Activated B cell treated with CpG ODN at 0.5 μM for 24 hours (primary cell): ENCODE measurements at regions not wholly inside any gene's neighbourhood (a gene's known extent, or its start where the extent isn't known, plus 50 kb on each side); places are given as distances from the start of the nearest gene placed in this dataset.

ENCODE experiments used
- ATAC-seq: fragments of 200-7000 bp; cut with Tn5 transposase; one replicate; pipeline ENCODE4 v1.10.0; 2021; ENCODE audit warnings: low read depth, mild to moderate bottlenecking, moderate library complexity
- CTCF ChIA-PET: fragments of 350-600 bp; sonication (Branson Sonifier 250); formaldehyde crosslinking; loops from one replicate; lab custom pipeline; 2021; ENCODE audit warnings: antibody characterized with exemption; lab: Charles Lee
- POLR2A ChIA-PET: fragments of 350-600 bp; sonication (Branson Sonifier 250); formaldehyde crosslinking; loops from one replicate; lab custom pipeline; 2021; ENCODE audit warnings: antibody characterized with exemption; lab: Charles Lee
- DNase-seq: peaks from one replicate; pipeline ENCODE4 v3.0.0; 2022
- H3K27ac Mint-ChIP-seq: one replicate; pipeline ENCODE4 v1.8.0; 2020; ENCODE audit warnings: mixed read lengths
- H3K27me3 Mint-ChIP-seq: one replicate; pipeline ENCODE4 v1.8.0; 2021; ENCODE audit warnings: mixed read lengths
- H3K36me3 Mint-ChIP-seq: one replicate; pipeline ENCODE4 v1.8.0; 2021; ENCODE audit warnings: low read depth, mixed read lengths
- H3K4me1 Mint-ChIP-seq: one replicate; pipeline ENCODE4 v1.8.0; 2021; ENCODE audit warnings: mixed read lengths
- H3K4me3 Mint-ChIP-seq: one replicate; pipeline ENCODE4 v1.8.0; 2020; ENCODE audit warnings: mild to moderate bottlenecking, mixed read lengths
- H3K9me3 Mint-ChIP-seq: one replicate; pipeline ENCODE4 v1.8.0; 2020; ENCODE audit warnings: mixed read lengths
- intact Hi-C: fragments of 100-400 bp; cut with micrococcal nuclease; formaldehyde crosslinking; loops from one replicate; pipeline ENCODE4 v1.15.1; 2024
- TF ChIP-seq, protein P1 (sequence below): fragments of 200-600 bp; IDR thresholded peaks from one replicate; pipeline ENCODE4 v1.8.0; 2022; ENCODE audit warnings: antibody characterized with exemption, mild to moderate bottlenecking

DNA sequence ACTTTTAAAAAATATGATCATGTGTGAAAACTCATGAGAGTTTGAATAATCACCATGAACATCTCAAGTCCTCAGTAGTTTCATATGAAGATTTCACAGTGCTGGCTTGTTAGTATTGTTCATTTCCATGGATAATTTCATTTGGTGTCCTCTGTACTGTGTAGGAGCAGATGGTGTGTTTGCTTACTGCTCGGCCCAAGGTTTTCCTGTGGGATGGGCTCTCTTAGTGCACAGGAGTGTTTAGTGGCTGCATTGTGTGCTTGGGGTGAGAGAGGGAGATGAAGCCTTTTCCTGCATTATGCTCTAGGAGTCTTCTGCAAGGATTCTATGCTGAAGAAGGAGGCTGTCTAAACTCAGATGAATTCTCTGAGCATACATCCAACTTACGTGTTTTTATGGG, 270.6 kb downstream of the SOCS6 start:
- intact Hi-C loops: no loop called here
- TF ChIP-seq, protein P1, sequence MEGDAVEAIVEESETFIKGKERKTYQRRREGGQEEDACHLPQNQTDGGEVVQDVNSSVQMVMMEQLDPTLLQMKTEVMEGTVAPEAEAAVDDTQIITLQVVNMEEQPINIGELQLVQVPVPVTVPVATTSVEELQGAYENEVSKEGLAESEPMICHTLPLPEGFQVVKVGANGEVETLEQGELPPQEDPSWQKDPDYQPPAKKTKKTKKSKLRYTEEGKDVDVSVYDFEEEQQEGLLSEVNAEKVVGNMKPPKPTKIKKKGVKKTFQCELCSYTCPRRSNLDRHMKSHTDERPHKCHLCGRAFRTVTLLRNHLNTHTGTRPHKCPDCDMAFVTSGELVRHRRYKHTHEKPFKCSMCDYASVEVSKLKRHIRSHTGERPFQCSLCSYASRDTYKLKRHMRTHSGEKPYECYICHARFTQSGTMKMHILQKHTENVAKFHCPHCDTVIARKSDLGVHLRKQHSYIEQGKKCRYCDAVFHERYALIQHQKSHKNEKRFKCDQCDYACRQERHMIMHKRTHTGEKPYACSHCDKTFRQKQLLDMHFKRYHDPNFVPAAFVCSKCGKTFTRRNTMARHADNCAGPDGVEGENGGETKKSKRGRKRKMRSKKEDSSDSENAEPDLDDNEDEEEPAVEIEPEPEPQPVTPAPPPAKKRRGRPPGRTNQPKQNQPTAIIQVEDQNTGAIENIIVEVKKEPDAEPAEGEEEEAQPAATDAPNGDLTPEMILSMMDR: no peak
- no peak overlapping the region for H3K27ac Mint-ChIP-seq
- DNase-seq (no peak), ATAC-seq (no peak)
- ChIA-PET CTCF (no interaction called here), POLR2A (no interaction called here)
- H3K4me1 Mint-ChIP-seq: no peaks in the 10 kb centered on the region
- H3K36me3 Mint-ChIP-seq: no peaks in the 10 kb centered on the region
- H3K9me3 Mint-ChIP-seq: peaks cover 2% of the 10 kb centered on the region
- no peaks in the 10 kb centered on the region for H3K27me3 Mint-ChIP-seq
- H3K4me3 Mint-ChIP-seq: no peak overlapping the region

DNA sequence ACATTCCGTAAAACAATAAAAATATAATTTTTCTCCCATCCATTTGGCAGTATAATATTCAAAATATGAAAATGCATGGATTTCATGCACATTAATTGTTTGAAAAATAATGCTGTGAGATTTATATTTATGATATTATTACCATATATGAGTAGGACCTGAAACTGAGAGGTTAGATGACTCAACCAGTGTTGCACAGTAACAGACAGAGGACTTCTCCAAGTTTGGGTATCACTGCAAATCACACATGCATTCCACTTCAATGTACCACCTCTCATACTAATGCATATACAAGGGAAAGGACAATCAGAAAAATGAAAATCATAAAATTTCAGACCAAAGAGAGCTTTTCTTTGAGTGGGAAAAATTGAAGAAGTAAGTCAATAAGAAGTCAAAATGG, 269.5 kb downstream of the SOCS6 start:
- intact Hi-C loops: no loop called here
- Mint-ChIP-seq H3K27ac (no peak overlapping the region), H3K4me1 (no peaks in the 10 kb centered on the region), H3K9me3 (peaks cover 2% of the 10 kb centered on the region), H3K27me3 (no peaks in the 10 kb centered on the region), H3K4me3 (no peak overlapping the region), H3K36me3 (no peaks in the 10 kb centered on the region)
- CTCF ChIA-PET: no interaction called here
- TF ChIP-seq, protein P1: no peak
- POLR2A ChIA-PET: no interaction called here
- no peak for DNase-seq
- no peak for ATAC-seq

DNA sequence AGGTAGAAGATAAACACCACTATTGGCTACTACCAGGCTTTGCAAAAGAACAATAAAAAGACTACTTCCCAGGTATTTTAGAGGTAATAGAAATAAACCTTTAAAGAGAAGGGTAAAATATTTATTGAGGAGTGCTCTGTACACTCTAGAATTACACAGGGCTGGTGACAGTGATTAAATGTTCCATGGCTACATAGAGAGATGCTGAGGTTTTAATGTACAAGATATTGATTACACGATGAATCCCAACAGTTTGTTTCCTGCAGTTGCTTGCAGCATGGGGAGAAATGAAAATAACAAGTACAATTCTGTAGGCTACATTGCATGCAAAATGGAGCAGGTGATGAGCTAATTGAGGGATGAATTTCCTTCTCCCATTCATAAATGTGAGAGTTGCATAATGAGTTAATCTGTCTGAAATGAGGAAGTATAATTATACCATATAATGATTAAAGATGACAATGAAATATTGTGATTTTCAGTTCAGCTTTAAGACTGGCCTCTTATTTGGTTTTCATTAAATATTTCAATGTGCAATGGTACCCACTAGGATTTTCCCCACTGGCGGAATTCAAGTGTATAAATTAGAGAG, 266.1 kb downstream of the SOCS6 start:
- Mint-ChIP-seq H3K27ac (no peak overlapping the region), H3K9me3 (no peaks in the 10 kb centered on the region), H3K36me3 (no peaks in the 10 kb centered on the region), H3K4me1 (no peaks in the 10 kb centered on the region), H3K27me3 (no peaks in the 10 kb centered on the region), H3K4me3 (no peak overlapping the region)
- DNase-seq (no peak), ATAC-seq (no peak)
- intact Hi-C loops: no loop called here
- TF ChIP-seq, protein P1: no peak
- ChIA-PET POLR2A (no interaction called here), CTCF (no interaction called here)

- intact Hi-C loops: no loop called here
- Mint-ChIP-seq H3K27me3 (no peaks in the 10 kb centered on the region), H3K9me3 (peaks cover 4% of the 10 kb centered on the region), H3K4me1 (no peaks in the 10 kb centered on the region), H3K4me3 (no peak overlapping the region), H3K27ac (no peak overlapping the region), H3K36me3 (no peaks in the 10 kb centered on the region)
- DNase-seq (no peak), ATAC-seq (no peak)
- TF ChIP-seq, protein P1: no peak
- POLR2A ChIA-PET: no interaction called here
- CTCF ChIA-PET: no interaction called here
These were observed 265.1 kb downstream of the SOCS6 start for GRCh38 chr18:70553936-70554260.

DNA sequence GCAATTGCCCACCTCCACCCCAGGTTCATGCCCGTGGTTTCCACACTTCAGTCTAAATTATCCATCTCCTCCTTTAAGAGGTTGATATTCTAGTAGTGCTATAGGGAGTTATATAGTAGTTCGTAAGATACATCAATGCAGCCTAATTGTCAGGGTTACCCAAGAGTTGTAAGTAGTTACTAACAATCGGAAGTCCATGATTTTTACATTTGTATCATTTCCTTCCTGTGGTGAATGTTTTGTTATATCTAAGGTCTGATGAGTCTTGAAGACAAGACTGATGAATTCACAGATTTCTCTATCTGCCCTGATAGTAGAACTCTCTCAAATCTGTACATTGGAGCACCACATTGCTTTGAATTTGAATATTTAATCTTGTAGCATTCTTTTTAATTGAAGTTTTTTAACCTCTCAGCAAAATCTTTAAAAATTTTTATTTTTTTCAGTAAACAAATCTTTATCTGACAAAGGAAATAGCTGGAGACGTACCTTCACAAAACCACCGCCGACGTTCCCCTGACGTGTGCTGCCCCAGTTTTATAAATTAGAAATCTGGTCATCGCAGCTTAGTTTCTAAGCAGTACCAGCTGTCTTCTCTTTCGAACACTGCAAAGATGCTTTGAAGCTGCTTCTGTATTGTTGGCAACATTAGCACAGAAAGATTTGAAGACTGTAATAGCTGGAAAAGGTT, 264.5 kb downstream of the SOCS6 start:
- intact Hi-C loops: no loop called here
- Mint-ChIP-seq H3K27me3 (no peaks in the 10 kb centered on the region), H3K9me3 (peaks cover 4% of the 10 kb centered on the region), H3K4me3 (no peak overlapping the region), H3K36me3 (no peaks in the 10 kb centered on the region), H3K27ac (no peak overlapping the region), H3K4me1 (no peaks in the 10 kb centered on the region)
- CTCF ChIA-PET: no interaction called here
- TF ChIP-seq, protein P1: no peak
- ATAC-seq: no peak
- POLR2A ChIA-PET: no interaction called here
- no peak for DNase-seq
